CD4-positive, alpha-beta memory T cell (primary cell): ENCODE measurements at regions not wholly inside any gene's neighbourhood (a gene's known extent, or its start where the extent isn't known, plus 50 kb on each side); places are given as distances from the start of the nearest gene placed in this dataset.

Experiments used
- CTCF ChIA-PET: fragments of 350-600 bp; sonication (Branson Sonifier 250); formaldehyde crosslinking; loops from one replicate; lab custom pipeline; 2021; ENCODE audit warnings: inconsistent platforms; ENCODE audit not compliant: partially characterized antibody; lab: Charles Lee
- POLR2A ChIA-PET: fragments of 350-600 bp; sonication (Branson Sonifier 250); formaldehyde crosslinking; loops from one replicate; lab custom pipeline; 2021; ENCODE audit not compliant: partially characterized antibody; lab: Charles Lee
- DNase-seq, 5 donors: peaks; one replicate each; pipeline versions ENCODE4 v3.0.0 to v3.0.0-alpha.2; 2020 to 2022; ENCODE audit warnings: mixed read lengths in 1 of 5
- H3K27ac ChIP-seq: one replicate; pipeline ENCODE4 v1.7.0; 2013; ENCODE audit warnings: low read depth, low read length
- H3K27me3 ChIP-seq: 2 replicates; pipeline ENCODE4 v1.7.0; 2013; ENCODE audit warnings: mild to moderate bottlenecking, low read length, moderate library complexity; ENCODE audit not compliant: insufficient read depth
- H3K36me3 ChIP-seq: 2 replicates; pipeline ENCODE4 v1.7.0; 2013; ENCODE audit warnings: mild to moderate bottlenecking, low read length, moderate library complexity; ENCODE audit not compliant: insufficient read depth
- H3K4me1 ChIP-seq: 2 replicates; pipeline ENCODE4 v1.7.0; 2013; ENCODE audit warnings: mild to moderate bottlenecking, low read length, moderate library complexity; ENCODE audit not compliant: insufficient read depth
- H3K4me3 ChIP-seq, 2 donors: one replicate each; pipeline ENCODE4 v1.7.0; 2013; ENCODE audit warnings: low read length in 2 of 2, mild to moderate bottlenecking in 1 of 2
- H3K9me3 ChIP-seq, 2 donors: one replicate each; pipeline ENCODE4 v1.7.0; 2013; ENCODE audit warnings: low read length in 2 of 2, control low read depth in 1 of 2; ENCODE audit not compliant: control insufficient read depth in 1 of 2
- H3K27ac Mint-ChIP-seq, 7 donors: one replicate each; pipeline ENCODE4 v1.8.0; 2020 to 2021; ENCODE audit warnings: mixed read lengths in 7 of 7, mild to moderate bottlenecking in 6 of 7, inconsistent platforms in 3 of 7, moderate library complexity in 3 of 7
- H3K27me3 Mint-ChIP-seq, 2 donors: one replicate each; pipeline ENCODE4 v1.8.0; 2020 to 2021; ENCODE audit warnings: mixed read lengths in 2 of 2
- H3K36me3 Mint-ChIP-seq, 2 donors: one replicate each; pipeline ENCODE4 v1.8.0; 2020 to 2021; ENCODE audit warnings: mixed read lengths in 2 of 2, inconsistent platforms in 1 of 2, mild to moderate bottlenecking in 1 of 2
- H3K4me1 Mint-ChIP-seq, 4 donors: one replicate each; pipeline ENCODE4 v1.8.0; 2020 to 2021; ENCODE audit warnings: mixed read lengths in 4 of 4, mild to moderate bottlenecking in 1 of 4
- H3K4me3 Mint-ChIP-seq, 8 donors: one replicate each; pipeline ENCODE4 v1.8.0; 2020 to 2021; ENCODE audit warnings: mixed read lengths in 8 of 8, mild to moderate bottlenecking in 7 of 8, moderate library complexity in 6 of 8, inconsistent platforms in 3 of 8
- H3K9me3 Mint-ChIP-seq, 8 donors: one replicate each; pipeline ENCODE4 v1.8.0; 2020 to 2021; ENCODE audit warnings: mixed read lengths in 8 of 8, mild to moderate bottlenecking in 5 of 8, inconsistent platforms in 3 of 8, moderate library complexity in 1 of 8
- intact Hi-C: fragments of 100-400 bp; cut with micrococcal nuclease; formaldehyde crosslinking; loops from one replicate; pipeline ENCODE4 v1.15.1; 2023

DNA sequence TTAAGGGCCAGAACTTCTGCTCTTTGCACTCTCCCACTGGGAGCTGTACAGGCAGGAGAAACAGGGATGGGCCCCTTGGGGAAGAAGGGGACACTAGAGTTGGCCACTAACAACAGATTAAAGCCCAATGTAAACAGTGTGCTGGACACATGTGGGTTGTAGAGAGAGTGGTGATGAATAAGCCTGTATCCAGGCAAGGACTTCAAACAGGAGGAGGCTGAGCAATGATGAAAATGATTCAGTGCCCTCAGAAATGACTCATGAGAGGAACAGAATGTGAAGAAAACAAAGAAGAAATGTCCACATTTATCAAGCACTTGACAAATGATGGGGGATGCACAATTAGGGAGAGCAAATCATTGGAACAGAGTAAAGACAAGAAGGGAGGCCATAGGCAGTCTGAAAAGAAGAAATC is 242.3 kb downstream of the TBX18 start:
- Mint-ChIP-seq H3K36me3 (no peaks in the 10 kb centered on the region), H3K27me3 (no peaks in the 10 kb centered on the region), H3K9me3 (peaks cover 0 to 3% (median 0%) of the 10 kb centered on the region in 8 donors), H3K4me1 (no peaks in the 10 kb centered on the region), H3K27ac (no peak overlapping the region), H3K4me3 (no peak overlapping the region)
- no peak for DNase-seq
- Histone ChIP-seq H3K4me1 (no peaks in the 10 kb centered on the region), H3K27ac (no peak overlapping the region), H3K4me3 (no peak overlapping the region), H3K9me3 (no peaks in the 10 kb centered on the region), H3K27me3 (no peaks in the 10 kb centered on the region), H3K36me3 (no peaks in the 10 kb centered on the region)
- ChIA-PET POLR2A (no interaction called here), CTCF (no interaction called here)
- intact Hi-C loops = no loop called here

DNA sequence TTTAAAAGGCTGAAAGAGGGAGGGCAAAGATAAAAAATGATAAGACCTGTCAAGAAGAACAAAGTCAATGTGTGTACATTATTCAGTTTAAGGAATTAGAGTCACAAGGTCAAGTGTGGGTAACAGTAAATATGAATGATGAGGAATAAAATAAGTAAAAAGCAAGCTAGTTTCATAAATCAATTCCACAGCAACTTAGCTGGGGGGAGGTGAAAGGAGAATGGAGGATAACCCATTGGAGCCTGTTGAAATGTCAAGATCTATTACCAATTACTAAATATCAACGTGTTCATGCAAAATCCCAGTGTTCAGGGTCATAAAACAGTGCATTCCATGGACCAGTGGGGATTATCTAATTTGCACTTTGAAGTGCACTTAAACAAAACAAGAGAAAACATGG is 242.9 kb downstream of the TBX18 start:
- Mint-ChIP-seq H3K36me3 (no peaks in the 10 kb centered on the region), H3K27me3 (no peaks in the 10 kb centered on the region), H3K9me3 (peaks cover 0 to 3% (median 0%) of the 10 kb centered on the region in 8 donors), H3K4me1 (no peaks in the 10 kb centered on the region), H3K4me3 (no peak overlapping the region), H3K27ac (no peak overlapping the region)
- Histone ChIP-seq H3K9me3 (no peaks in the 10 kb centered on the region), H3K36me3 (no peaks in the 10 kb centered on the region), H3K4me3 (no peak overlapping the region), H3K4me1 (no peaks in the 10 kb centered on the region), H3K27me3 (no peaks in the 10 kb centered on the region), H3K27ac (no peak overlapping the region)
- ChIA-PET CTCF (no interaction called here), POLR2A (no interaction called here)
- intact Hi-C loops = no loop called here
- no peak for DNase-seq

- no peak overlapping the region for H3K4me3 ChIP-seq
- Mint-ChIP-seq H3K9me3 (peaks cover 0 to 2% (median 0%) of the 10 kb centered on the region in 8 donors), H3K36me3 (no peaks in the 10 kb centered on the region), H3K27me3 (no peaks in the 10 kb centered on the region), H3K27ac (no peak overlapping the region), H3K4me3 (no peak overlapping the region), H3K4me1 (no peaks in the 10 kb centered on the region)
- intact Hi-C loops = no loop called here
- no peak for DNase-seq
- H3K27me3 ChIP-seq = no peaks in the 10 kb centered on the region
- ChIA-PET POLR2A (no interaction called here), CTCF (no interaction called here)
- no peaks in the 10 kb centered on the region for H3K36me3 ChIP-seq
- no peaks in the 10 kb centered on the region for H3K4me1 ChIP-seq
- no peaks in the 10 kb centered on the region for H3K9me3 ChIP-seq
- no peak overlapping the region for H3K27ac ChIP-seq
Observed at GRCh38 chr6:84517741-84518530, 246.5 kb downstream of the TBX18 start.

DNA sequence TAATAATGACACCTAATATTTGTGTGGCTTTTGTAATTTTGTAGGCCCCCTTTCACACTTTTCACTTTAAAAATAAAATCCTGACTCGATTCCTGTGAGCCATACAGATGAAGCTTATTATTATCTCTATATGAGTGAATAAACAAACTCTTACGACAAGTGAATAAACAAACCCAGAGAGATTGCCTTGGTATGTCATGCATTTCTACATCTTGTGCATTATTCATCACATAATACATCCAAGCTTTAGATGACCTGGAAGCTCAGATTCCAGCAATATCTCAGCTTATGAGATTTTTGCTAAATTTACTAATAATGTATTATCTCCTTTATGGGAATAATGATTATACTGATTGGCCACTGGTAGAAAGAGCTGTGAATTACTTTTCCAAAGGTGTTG is 248.2 kb downstream of the TBX18 start:
- Histone ChIP-seq H3K27ac (no peak overlapping the region), H3K4me1 (no peaks in the 10 kb centered on the region), H3K4me3 (no peak overlapping the region), H3K27me3 (no peaks in the 10 kb centered on the region), H3K36me3 (no peaks in the 10 kb centered on the region), H3K9me3 (no peaks in the 10 kb centered on the region)
- ChIA-PET CTCF (no interaction called here), POLR2A (no interaction called here)
- Mint-ChIP-seq H3K27ac (no peak overlapping the region), H3K36me3 (no peaks in the 10 kb centered on the region), H3K4me3 (no peak overlapping the region), H3K9me3 (peaks cover 0 to 2% (median 0%) of the 10 kb centered on the region in 8 donors), H3K4me1 (no peaks in the 10 kb centered on the region), H3K27me3 (no peaks in the 10 kb centered on the region)
- intact Hi-C loops = no loop called here
- DNase-seq = no peak

- no peak for DNase-seq
- ChIA-PET POLR2A (no interaction called here), CTCF (no interaction called here)
- Mint-ChIP-seq H3K4me1 (no peaks in the 10 kb centered on the region), H3K36me3 (no peaks in the 10 kb centered on the region), H3K9me3 (peaks cover 0 to 2% (median 0%) of the 10 kb centered on the region in 8 donors), H3K4me3 (no peak overlapping the region), H3K27me3 (no peaks in the 10 kb centered on the region), H3K27ac (no peak overlapping the region)
- no peak overlapping the region for H3K27ac ChIP-seq
- H3K4me3 ChIP-seq = no peak overlapping the region
- H3K9me3 ChIP-seq = no peaks in the 10 kb centered on the region
- H3K4me1 ChIP-seq = no peaks in the 10 kb centered on the region
- no peaks in the 10 kb centered on the region for H3K27me3 ChIP-seq
- intact Hi-C loops = no loop called here
- H3K36me3 ChIP-seq = no peaks in the 10 kb centered on the region
Observed at GRCh38 chr6:84515067-84515466, 249.3 kb downstream of the TBX18 start.

GRCh38 chr6:84514089-84514971 is 250.1 kb downstream of the TBX18 start:
- no peak overlapping the region for H3K4me3 ChIP-seq
- no peaks in the 10 kb centered on the region for H3K4me1 ChIP-seq
- DNase-seq = no peak
- POLR2A ChIA-PET = no interaction called here
- Mint-ChIP-seq H3K4me3 (no peak overlapping the region), H3K36me3 (no peaks in the 10 kb centered on the region), H3K27ac (no peak overlapping the region), H3K4me1 (no peaks in the 10 kb centered on the region), H3K9me3 (peaks cover 0 to 2% (median 0%) of the 10 kb centered on the region in 8 donors), H3K27me3 (no peaks in the 10 kb centered on the region)
- CTCF ChIA-PET = no interaction called here
- H3K27ac ChIP-seq = no peak overlapping the region
- no peaks in the 10 kb centered on the region for H3K36me3 ChIP-seq
- intact Hi-C loops = no loop called here
- no peaks in the 10 kb centered on the region for H3K27me3 ChIP-seq
- H3K9me3 ChIP-seq = no peaks in the 10 kb centered on the region

- DNase-seq = no peak
- no peaks in the 10 kb centered on the region for H3K4me1 Mint-ChIP-seq
- no peaks in the 10 kb centered on the region for H3K27me3 ChIP-seq
- H3K27ac ChIP-seq = no peak overlapping the region
- H3K27me3 Mint-ChIP-seq = no peaks in the 10 kb centered on the region
- no peak overlapping the region for H3K4me3 ChIP-seq
- no peaks in the 10 kb centered on the region for H3K4me1 ChIP-seq
- no peaks in the 10 kb centered on the region for H3K9me3 ChIP-seq
- H3K36me3 Mint-ChIP-seq = no peaks in the 10 kb centered on the region
- H3K9me3 Mint-ChIP-seq = peaks cover 0 to 9% (median under 1%) of the 10 kb centered on the region in 8 donors
- intact Hi-C loops = no loop called here
- H3K27ac Mint-ChIP-seq = no peak overlapping the region
- H3K4me3 Mint-ChIP-seq = no peak overlapping the region
- no peaks in the 10 kb centered on the region for H3K36me3 ChIP-seq
- POLR2A ChIA-PET = no interaction called here
- CTCF ChIA-PET = no interaction called here
Observed at GRCh38 chr6:84512391-84512790, 252.0 kb downstream of the TBX18 start.
